ENCODE measurements at regions not wholly inside any gene's neighbourhood (a gene's known extent, or its start where the extent isn't known, plus 50 kb on each side); places are given as distances from the start of the nearest gene placed in this dataset.
A peak's percentile ranks its signal among the peaks of the same experiment; 100 is the strongest.
"Not testable (repeated sequence)": the region's sequence is repeated elsewhere in the genome, so short reads cannot be mapped to it uniquely, and the experiment has no call there.

- peak; percentile 87 for ATAC-seq
- intact Hi-C loops (cut with DNase I): loop anchor here (5.0 kb wide), 1 partner anchor 258 kb away; no protein-coding TSS in a partner anchor
- DNase-seq (ENCODE audit: low spot score): no peak
Observed at GRCh38 chr1:185559684-185560331, 174.4 kb upstream of the HMCN1 start.

GRCh38 chr1:185559151-185559550, 175.0 kb upstream of the HMCN1 start:
- DNase-seq (ENCODE audit: low spot score) (no peak), ATAC-seq (no peak)
- intact Hi-C loops (cut with DNase I): no loop called here

- DNase-seq (ENCODE audit: low spot score) (no peak), ATAC-seq (no peak)
- intact Hi-C loops (cut with DNase I): no loop called here
Observed at GRCh38 chr1:185556561-185556960, 177.6 kb upstream of the HMCN1 start.

DNA sequence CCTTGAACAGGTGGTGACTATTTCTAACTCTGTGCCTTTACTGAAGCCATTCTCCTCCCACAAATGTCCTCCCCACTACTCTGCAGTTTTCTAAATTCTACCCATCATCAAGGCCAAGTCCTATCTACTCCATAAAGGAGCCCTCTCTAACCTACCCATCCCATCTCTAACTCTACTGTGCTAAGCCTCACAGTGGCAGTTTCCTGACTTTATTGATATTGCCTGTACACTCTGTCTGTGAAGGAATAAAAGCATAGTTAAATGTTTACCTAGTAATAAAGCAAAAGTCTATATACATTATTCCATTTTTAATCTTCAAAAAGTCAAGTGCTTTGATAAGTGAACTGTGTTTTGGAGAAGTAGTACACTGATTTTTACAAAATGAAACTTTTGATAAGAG, 178.4 kb upstream of the HMCN1 start:
- intact Hi-C loops (cut with DNase I): no loop called here
- DNase-seq (ENCODE audit: low spot score): no peak

DNA sequence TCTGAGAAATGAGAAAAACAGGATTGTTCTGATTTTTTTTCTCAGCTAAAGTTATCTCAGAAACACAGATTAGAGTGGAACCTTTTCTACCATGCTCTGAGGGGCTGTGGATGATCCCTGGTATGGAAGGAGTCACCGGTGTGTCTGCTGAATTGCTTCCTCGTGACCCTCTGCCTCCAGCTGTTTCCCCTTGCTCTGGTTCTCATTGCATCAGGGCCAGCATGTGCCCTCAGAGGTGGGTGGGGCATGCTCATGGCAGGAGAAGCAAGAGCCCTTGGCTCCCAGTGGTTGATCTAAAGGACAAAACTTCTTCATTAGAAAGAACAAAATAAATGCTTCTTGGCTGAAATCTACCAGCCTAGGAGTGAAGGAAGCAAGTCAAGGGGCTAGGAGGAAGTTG, 183.2 kb upstream of the HMCN1 start:
- intact Hi-C loops (cut with DNase I): no loop called here
- ATAC-seq (peak; percentile 51), DNase-seq (ENCODE audit: low spot score) (peak; percentile 61)

More for the DNA sequence above, 178.4 kb upstream of the HMCN1 start:
- no peak for ATAC-seq

- ATAC-seq: no peak
- intact Hi-C loops (cut with DNase I): no loop called here
Observed at GRCh38 chr1:185549906-185550305, 184.3 kb upstream of the HMCN1 start.

GRCh38 chr1:185546029-185546428, 188.2 kb upstream of the HMCN1 start:
- intact Hi-C loops (cut with DNase I): no loop called here
- ATAC-seq: no peak
- DNase-seq (ENCODE audit: low spot score): no peak

More at GRCh38 chr1:185549906-185550305, 184.3 kb upstream of the HMCN1 start:
- no peak for DNase-seq (ENCODE audit: low spot score)

- intact Hi-C loops (cut with DNase I): no loop called here
- ATAC-seq (no peak), DNase-seq (ENCODE audit: low spot score) (no peak)
Observed at GRCh38 chr1:185541871-185542301, 192.3 kb upstream of the HMCN1 start.

DNA sequence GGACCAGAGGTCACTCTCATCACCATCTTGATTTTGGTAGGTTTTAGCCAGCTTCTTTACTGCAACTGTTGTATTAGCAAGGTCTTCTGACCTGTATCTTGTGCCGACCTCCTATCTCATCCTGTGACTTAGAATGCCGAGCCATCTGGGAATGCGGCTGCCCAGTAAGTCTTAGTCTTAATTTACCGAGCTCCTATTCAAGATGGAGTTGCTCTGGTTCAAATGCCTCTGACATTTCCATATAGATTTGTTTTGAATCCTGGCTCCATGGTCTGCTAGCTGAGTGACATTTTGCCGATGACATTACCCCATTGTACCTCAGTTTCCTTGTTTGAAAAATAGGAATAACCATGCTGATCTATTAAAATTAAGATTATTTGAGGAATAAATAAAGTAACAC, 193.9 kb upstream of the HMCN1 start:
- no peak for DNase-seq (ENCODE audit: low spot score)
- no peak for ATAC-seq
- intact Hi-C loops (cut with DNase I): no loop called here

GRCh38 chr1:185539277-185539943, 194.8 kb upstream of the HMCN1 start:
- ATAC-seq (no peak), DNase-seq (ENCODE audit: low spot score) (no peak)
- intact Hi-C loops (cut with DNase I): no loop called here

- DNase-seq (ENCODE audit: low spot score); ATAC-seq; intact Hi-C loops (cut with DNase I): not testable (repeated sequence)
Observed at GRCh38 chr1:185538309-185538898, 195.8 kb upstream of the HMCN1 start.

DNA sequence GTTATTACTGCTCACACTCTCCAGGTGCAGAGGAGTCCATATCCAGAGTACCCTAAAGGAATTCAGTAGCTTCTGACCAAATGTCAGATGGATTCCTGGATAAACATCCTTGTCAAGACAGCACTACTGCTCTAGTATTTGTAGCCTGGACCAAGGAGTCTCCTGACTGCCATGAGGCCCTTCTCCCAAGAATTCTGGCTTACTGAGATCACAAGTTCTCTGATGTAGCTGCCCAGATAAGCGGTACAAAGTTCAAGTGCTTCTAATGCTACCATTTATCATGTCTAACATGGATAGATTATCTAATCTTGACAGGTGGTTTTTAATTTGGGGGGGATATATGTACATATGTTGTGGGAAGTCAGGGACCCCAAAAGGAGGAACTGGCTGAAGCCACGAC, 196.6 kb upstream of the HMCN1 start:
- no peak for DNase-seq (ENCODE audit: low spot score)
- ATAC-seq: no peak
- intact Hi-C loops (cut with DNase I): no loop called here

DNA sequence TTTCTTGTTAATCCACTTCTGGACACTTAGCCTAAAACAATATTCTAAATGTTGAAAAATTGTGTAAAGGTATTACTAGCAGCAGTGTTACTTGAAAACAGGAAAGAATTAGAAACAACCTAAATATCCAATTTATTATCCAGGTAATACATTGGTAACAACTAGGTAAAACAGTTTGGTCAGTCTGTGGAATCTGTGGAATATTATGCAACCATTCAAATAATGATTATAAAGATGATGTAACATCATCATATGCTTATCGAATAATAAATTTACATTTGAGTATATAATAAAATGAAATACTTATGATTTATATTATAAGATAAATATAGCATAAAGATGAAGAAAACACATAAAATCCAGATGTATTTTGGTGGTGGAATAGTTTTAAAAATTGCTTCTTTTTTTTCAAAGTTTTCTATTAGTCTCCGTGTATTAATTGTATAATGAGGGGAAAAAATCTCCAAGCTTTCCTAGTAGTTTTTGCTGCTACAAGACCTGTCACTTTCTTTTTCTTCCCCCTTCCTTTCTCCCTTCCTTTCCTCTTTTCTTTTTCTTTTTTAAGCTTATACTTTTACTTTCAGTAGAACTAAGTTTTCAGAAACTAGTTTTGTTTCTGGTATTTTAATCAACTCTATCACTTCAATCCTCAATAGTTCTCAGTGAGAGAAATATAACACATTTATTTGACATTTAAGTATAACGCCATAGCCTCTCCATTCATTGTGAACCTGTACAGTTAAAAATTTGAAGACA, 197.8 kb upstream of the HMCN1 start:
- ATAC-seq (no peak), DNase-seq (ENCODE audit: low spot score) (no peak)
- intact Hi-C loops (cut with DNase I): no loop called here

GRCh38 chr1:185535621-185536020, 198.6 kb upstream of the HMCN1 start:
- no peak for ATAC-seq
- no peak for DNase-seq (ENCODE audit: low spot score)
- intact Hi-C loops (cut with DNase I): no loop called here

GRCh38 chr1:185534801-185535200, 199.4 kb upstream of the HMCN1 start:
- ATAC-seq (peak; percentile 79), DNase-seq (ENCODE audit: low spot score) (no peak)
- intact Hi-C loops (cut with DNase I): no loop called here

- DNase-seq (ENCODE audit: low spot score) (no peak), ATAC-seq (peak; percentile 73)
- intact Hi-C loops (cut with DNase I): no loop called here
Observed at GRCh38 chr1:185533596-185533995, 200.6 kb upstream of the HMCN1 start.

- DNase-seq (ENCODE audit: low spot score) (no peak), ATAC-seq (no peak)
- intact Hi-C loops (cut with DNase I): no loop called here
Observed at GRCh38 chr1:185532856-185533255, 201.3 kb upstream of the HMCN1 start.

GRCh38 chr1:185531838-185532237, 202.4 kb upstream of the HMCN1 start:
- DNase-seq (ENCODE audit: low spot score) (no peak), ATAC-seq (no peak)
- intact Hi-C loops (cut with DNase I): no loop called here

DNA sequence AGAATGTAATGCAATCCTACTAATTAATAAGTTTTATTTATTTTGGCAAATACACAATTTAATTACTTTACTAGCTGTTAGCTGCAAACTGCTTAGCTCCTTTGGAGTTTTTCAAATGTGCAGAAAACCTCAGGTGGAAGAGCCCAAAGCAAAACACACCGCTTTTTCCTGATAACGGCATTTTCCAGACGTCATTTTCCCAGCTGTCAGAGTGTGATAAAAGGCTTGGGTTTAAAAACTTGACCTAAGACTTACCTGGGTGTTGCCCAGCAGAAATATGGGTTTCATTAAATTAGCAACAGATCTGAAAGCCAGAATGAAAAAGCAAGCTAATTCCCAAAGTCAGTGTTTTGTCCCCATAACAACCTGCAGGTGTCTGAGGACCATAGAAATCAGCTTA, 204.0 kb upstream of the HMCN1 start:
- intact Hi-C loops (cut with DNase I): no loop called here
- ATAC-seq: no peak
- no peak for DNase-seq (ENCODE audit: low spot score)

GRCh38 chr1:185529673-185530072, 204.5 kb upstream of the HMCN1 start:
- ATAC-seq (no peak), DNase-seq (ENCODE audit: low spot score) (no peak)
- intact Hi-C loops (cut with DNase I): no loop called here
